NCI-H2171 treated with DMSO at 0.1 percent for 48 hours (cell line): ENCODE measurements at regions not wholly inside any gene's neighbourhood (a gene's known extent, or its start where the extent isn't known, plus 50 kb on each side); places are given as distances from the start of the nearest gene placed in this dataset.

Experiments used
- DNase-seq: peaks from one replicate; lab custom pipeline; 2025; lab: John Stamatoyannopoulos, UW

DNA sequence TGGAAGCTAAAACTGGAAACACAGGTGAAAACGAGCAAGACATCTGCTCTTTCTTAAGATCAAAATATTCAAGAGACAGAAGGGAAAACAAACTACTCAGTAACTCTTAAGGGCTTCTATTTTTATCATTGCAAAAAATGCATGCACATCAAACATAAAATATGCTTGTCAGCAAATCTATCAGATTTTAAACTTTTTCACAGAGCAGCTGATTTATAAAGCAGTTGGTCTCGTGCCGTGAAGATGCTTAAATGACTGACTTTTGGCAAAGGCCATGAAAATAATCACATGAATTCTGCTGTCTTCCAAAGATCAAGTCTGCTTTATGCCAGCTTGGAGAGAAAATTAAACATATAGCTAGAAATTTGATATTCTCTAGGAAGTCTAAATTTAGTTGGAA is 482.1 kb upstream of the HS3ST1 start:
- DNase-seq: no peak

DNA sequence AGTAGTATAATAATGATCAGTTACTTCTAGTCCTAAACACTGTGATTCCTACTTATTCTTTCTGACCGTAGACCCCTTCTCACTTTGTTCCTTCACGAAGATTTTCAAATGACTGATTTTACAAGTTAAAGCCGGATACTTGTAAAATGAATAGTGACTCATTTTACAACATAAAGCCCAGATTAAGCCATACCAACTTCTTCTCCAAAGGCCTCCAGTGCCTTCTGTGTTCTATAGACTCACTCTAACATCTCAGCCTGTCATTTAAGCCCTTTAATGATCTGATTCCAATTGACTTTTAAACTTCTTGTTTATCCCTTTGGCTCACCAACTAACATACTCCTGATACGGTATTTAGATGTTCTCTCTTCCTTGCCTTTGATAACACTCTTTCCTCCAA is 480.0 kb upstream of the HS3ST1 start:
- no peak for DNase-seq

DNA sequence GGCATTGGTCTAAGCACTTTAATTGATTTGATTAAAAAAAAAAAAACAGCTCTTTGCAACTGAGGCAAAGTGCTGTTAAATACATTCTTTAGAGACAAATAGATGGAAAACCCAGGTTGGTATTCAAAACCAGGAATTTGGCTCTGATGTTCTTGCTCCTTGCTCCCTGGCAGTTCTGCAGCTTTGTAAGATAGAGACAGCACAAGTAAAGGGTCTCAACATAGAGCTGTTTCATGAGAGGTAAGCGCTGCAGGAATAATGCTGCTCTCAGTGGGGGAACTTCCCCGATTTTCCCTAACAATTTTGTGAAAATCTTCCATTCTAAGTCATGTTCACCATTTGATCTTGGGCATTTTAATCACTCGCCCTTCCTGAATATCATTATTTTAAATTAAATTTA is 479.5 kb upstream of the HS3ST1 start:
- DNase-seq: no peak

DNA sequence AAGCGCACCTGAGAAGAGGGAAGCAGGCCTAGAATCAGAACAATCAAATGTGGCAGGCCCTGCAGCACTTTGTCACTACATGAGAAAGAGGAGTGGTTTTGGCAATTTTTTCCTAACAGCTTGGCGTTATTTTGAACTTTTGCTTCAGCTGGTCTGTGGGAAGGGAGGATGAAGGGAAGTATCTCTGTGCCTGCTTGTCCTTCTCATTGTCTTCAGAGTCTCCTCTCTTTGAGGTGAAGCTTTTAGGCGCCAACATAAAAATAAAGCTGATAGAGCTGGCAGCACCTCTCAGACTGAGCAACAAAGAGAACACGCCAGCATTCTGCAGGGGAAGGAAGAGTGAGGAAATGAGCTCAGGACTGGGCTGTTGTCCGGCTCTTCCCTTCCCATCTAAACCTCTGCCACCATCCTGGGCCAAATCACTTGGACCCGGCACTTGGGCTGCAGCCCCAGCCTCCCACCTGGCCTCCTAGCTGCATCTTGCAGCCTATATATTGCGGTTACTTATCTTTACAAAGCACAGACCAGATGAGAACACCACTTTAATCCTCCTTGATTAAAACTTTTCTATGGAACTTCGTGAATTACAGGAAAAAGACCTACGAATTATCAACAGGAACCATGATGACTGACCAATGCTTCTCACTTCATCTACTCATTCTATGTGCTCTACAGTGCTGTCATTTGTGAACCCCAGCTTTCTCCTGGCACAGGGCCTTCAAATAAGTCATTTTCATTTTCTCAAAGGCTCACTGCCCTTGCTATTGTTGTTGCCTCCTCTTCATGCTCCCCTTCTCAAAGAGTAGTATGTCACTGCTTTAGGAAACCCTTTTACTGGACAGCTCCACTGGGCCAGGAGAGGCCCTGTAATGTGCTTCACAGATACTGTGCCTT is 476.4 kb upstream of the HS3ST1 start:
- no peak for DNase-seq

DNA sequence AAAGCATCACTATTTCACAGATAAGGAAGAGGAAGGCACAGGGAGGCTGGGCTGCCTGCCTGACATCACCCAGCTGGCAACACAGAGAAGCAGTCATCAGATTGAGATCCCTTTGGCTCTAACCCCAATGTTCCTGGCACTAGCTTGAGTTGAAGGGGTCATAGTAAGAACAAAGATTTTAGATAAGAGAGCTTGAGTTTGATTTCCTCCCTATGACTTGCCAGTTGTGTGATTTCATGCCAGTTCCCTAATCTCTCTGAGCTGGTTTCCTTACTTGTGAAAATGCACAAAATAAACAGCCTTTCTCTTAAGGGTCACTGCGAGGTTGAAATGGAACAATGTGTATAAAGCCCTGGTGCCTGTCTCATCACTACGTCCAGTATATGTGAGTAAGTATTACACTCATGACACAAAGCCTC is 475.4 kb upstream of the HS3ST1 start:
- DNase-seq: no peak

DNA sequence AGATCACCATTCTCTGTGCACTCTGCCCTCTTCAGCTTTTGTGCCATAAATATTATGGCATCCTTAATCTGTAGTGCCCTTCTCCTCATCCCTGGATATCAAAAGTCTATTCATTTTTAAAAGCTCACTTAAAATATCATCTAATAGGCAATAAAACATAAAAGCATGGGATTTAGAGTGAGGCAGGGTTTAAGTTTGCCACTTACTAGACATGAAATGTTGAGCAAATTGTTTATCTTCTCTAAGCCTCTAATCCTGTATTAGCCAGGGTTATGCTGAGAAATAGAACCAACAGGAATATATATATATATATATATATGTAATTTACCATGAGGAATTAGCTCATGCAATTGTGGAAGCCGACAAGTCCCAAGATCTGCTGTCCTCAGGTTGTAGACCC is 472.4 kb upstream of the HS3ST1 start:
- no peak for DNase-seq

DNA sequence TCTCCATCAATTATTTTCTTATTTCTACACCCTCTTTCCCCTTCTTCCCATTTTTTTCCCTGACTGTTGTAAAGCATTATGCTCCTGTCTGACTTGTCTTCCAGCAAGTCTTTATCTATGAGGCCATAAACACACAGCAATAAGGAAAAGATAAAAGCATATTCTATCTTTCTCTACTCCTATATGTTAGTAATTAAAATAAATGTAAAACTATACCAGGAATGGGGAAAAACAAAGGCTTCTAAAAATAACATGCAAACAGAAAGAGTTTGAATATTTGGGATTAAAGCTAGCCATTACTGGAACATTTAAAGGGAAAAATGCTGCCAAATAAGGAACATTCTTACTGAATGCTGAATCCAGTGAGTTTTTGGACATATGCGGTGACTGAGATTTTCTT is 471.7 kb upstream of the HS3ST1 start:
- DNase-seq: no peak

DNA sequence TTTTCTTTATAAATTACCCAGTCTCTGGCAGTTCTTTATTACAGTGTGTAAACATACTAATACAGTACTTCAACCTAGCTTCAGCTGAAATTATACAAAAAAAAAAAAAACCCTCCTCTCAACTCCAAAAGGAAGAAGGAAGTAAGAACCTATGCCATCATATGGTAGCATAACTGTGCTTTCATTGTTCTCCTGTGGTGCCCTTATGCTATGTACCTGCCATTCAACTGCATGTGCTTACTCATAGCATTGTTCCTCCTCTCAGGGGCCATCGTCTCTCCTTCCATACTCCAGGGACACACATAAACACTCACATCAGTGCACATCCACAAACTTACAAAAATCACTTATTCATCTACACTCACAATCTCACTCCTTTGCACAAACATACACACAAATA is 470.1 kb upstream of the HS3ST1 start:
- no peak for DNase-seq

DNA sequence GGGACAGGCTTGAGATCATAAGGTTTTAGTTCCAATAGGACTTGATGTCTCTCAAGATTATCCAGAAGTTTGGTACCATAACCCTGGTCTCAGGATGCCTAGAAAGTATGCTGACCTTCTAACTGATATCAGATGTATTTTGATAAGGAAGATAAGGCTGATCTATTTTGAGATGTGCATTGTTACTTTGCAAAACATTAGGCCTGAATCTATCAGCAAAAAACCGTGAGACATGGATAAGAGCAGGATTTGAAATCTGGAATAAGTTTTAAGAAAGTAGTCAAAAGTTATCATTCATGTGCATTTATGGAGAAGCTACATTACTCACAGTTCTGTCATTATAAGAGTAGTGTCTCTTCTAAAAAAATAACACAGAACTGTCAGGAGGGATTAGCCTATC is 467.1 kb upstream of the HS3ST1 start:
- no peak for DNase-seq

DNA sequence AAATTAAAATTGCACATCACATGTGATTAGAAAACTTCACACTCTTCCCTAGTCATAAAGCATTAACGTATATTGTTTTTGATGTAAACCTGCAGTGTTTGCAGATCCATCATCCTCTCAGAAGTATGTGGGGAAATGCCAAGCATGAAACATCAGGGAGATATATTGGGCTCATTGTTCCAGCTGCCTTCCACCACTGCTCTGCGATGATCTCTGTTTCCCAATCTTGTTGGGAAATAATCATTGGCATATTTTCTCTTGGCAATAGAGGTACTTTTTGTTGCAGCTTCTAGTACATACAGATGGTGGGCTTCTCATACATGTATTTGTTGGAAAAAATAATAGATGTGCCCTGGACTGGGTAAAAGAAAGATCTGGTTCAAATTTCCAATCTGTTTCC is 466.3 kb upstream of the HS3ST1 start:
- no peak for DNase-seq

DNA sequence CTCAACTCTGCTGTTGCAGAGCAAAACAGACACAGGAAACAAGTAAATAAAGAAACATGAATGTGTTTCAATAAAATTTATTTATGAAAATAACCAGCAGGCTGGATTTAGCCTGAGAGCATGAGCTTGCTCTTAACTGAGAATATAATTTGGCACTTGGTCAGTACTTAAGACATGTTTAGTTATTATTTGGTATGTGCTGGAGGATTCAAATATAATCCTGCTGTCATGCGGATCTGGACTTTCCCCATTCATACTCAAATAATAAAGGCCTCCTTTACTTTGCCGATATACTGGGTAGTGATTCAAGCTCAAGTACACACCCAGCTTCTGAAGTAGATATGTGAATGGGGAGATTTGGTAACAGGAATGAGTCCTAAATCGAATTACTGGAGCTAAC is 465.5 kb upstream of the HS3ST1 start:
- DNase-seq: no peak

DNA sequence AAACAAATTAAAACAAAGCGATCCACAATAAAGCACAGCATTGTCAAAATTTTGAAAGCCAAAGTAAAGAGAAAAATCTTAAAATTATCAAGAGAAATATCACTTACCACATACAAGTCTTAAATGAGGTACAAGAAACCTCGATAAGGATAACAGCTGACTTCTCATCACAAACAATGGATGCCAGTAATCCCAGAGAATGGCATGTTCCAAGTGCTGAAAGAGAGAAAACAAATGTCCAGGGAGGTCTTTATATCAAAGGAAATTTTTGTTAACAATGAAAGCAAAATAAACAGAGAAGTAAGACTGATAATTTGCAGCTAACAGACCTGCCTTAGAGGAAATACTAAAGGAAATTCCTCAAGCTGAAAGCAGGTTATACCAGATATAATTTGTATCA is 460.4 kb upstream of the HS3ST1 start:
- no peak for DNase-seq

DNA sequence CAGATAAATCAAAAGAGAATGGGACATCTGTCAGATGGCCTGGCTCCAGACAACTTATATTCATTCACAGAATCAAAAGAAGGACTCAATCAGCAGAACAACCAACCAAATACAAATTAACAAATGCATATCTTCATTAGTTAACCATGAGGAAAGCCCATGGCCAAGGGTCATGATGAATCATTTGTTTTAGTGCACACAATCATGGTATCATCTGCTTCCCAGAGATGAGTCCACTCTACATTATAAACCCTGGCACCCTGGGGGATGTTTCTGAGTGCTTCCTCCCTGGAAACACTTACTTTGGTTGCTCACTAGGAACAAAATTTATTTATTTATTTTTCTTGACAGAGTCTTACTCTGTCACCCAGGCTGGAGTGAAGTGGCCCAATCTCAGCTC is 453.3 kb upstream of the HS3ST1 start:
- no peak for DNase-seq

DNA sequence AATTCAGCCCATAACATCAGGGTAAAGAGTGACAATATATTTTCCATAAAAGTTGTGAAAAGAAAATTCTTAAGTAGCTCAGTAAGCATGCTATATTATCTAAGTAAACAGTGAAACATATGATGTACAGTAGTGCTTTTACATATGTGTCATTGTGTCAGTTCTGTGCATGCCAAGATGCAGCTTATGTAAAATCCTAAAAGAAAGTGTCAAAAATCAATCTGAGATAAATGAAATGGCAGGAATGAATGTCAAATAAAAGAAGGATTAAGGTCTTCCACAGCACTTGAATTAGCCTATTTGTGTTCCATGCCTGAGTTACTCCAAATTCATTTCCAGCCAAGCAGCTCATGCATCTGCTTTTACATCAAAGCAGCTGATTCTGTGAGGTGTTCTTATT is 452.7 kb upstream of the HS3ST1 start:
- DNase-seq: no peak

DNA sequence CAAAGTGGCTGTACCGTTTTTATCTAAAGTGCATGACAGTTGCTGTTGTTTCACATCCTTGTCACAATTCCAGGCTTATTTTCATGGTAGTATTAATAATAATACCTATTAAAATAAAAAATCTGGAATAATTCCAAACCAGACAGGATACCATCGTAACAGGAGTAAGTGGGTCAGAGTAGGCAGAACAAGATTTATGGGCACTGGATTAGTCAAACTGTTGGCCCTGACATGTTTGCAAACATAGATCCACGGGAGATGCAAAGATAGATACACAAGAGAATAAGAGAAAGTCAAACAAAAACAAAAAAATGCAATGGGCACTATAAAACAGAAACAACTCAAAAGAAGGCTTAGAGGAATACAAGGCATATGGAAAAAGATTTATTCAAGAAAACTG is 449.5 kb upstream of the HS3ST1 start:
- no peak for DNase-seq

DNA sequence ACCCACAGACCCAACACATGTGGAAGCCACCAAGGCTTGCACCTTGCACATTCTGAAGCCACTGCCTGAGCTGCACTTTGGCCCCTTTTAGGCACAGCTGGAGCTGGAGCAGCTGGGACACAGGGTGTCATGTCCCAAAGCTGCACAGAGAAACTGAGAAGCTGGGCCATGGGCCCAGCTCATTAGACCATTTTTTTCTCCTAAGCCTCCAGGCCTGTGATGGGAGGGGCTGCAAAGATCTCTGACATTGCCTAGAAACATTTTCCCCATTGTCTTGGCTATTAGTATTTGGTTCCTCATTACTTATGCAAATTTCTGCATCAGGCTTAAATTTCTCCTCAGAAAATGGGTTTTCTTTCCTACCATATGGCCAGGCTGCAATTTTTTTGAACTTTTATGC is 447.4 kb upstream of the HS3ST1 start:
- no peak for DNase-seq

DNA sequence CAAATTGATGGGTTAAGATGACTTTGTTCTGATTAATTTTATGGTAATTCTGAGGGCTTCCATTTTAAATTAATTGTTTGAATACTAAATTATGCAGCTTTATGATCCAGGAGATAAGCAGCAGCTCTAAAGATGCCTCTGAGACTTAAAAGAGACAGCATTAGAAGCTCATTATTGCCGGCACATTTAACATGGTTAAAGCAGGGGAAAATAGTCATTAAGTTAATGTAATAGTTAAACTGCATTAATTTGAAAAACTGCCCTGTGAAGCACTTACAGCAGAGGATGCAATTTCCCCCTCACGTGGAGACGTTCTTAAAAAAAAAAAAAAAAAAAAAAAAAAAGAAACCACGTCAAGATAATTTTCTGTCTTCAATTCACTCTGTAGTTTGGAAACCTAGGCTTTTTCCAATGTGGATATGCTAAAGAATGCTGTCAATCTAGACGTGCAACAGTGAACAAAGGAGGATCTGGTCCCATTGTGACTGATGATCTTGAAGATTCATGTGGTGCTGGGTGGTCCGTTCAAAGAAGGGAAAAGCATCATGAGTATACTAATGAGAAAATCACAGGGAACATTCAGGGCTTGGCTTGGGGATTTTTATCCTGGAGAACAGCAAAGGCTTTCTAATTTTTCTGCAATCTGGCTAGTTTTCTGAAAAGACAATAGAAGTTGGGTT is 440.6 kb upstream of the HS3ST1 start:
- no peak for DNase-seq

DNA sequence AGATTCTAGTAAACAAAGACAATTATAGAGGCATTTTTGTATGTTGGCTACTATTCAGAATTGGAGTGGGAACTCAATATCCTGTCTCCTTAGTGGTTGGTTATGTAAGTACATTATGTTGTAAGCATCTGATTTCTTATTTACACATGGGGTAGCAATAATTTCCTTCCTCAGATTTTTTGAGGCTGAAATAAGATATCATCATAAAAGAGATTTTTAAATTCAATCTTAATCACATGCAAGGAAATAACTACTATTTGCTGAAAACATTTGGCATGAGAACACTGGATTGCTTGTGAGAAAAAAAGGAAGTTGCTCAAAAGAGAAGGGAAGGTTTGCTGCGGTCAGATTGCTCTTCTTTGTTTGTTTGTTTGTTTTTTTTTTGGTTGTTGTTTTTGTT is 437.7 kb upstream of the HS3ST1 start:
- DNase-seq: no peak

DNA sequence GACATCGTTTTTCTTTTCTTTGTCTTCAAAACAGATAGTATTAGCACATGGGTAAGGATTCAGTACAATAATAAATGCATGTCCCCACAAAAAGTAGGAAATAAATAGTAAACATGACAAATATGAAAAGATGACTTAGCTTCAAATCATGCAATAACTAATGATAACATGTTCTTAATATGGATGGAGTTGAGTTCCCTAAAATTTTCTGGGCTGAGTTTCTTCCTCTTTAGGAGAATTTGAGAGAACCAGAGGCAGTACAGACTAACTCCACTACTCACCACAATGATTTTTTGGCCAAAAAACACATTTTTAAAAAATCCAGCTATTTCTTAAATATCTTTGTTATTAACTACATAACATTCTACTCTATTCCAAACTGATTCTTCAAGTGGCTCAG is 432.3 kb upstream of the HS3ST1 start:
- DNase-seq: no peak

DNA sequence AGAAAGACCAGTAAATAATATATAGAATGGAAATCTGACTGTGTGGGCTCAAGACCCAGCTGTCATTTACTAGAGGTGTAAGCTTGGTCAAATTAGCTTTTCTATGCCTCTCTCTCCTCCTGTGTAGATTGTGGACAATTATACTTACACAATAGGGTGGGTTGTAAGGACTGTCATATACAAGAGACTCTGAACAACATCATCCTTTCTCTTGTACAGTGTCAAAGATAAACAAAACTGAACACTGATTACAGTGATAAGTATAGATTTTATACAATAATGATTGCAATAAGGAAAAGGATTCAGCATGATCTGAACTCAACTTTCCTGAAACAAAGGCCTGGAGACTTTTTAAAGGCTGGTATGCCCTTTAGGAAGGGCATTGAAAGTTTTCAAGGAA is 429.2 kb upstream of the HS3ST1 start:
- DNase-seq: no peak

DNA sequence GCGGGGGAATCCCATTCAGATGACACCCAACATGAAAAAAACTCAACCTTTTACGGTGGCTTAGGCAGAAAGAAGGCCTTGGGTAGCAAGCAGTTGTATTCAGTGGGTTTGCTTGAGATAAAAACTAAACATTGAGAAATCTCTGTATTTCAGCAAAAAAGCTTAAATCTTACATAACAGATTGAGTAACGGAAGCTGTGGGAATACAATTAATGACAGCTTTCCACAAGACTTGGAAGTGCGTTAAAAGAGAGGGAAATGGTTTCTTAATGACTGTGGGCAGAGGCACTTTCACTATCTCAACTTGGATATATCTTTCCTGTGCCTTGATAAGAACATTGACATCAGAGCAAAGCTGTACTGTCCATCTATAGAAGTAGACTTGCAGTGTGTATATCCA is 418.5 kb upstream of the HS3ST1 start:
- no peak for DNase-seq

DNA sequence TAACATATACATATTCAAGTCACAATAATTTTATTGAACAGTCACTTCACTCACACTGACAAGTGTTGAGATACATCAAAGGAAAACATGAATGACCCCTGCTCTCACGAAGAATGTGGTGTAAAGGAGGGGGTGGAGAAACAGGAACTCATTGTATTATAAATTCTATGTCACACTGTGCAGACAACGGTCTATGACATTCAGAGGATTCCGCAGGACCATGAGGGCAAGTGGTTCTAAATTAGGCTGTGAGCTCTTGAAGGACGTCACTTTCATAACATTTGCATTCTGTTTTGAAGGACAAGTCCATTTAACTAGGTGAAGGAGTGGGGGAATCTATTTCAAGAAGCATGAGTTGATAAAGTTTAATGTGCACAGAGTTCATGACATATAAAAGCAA is 415.2 kb upstream of the HS3ST1 start:
- no peak for DNase-seq

DNA sequence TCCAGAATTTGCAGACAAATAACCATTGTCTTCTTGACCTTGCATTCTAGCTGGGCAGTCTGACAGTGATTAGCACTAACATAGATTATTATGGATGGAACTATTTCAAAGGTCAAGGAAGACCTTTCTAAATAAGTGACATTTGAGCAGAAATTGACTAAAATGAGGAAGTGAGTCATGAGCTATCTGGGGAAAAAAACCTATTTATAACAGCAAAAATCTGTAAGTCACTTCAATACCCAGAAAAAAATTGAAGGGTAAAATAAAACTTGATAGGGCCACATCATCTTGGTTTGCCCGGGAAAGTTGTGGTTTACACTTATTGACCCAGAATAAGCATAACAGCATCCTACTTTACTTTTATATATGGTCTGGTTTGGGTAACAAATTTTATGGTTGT is 414.6 kb upstream of the HS3ST1 start:
- no peak for DNase-seq
